NCI-H187 (cell line): ENCODE measurements at regions not wholly inside any gene's neighbourhood (a gene's known extent, or its start where the extent isn't known, plus 50 kb on each side); places are given as distances from the start of the nearest gene placed in this dataset.

Experiments used
- DNase-seq, 2 experiments: peaks; one replicate each; lab custom pipeline; 2025; lab: John Stamatoyannopoulos, UW

GRCh38 chr9:116084497-116084896 is 69.1 kb upstream of the PAPPA start:
- DNase-seq: no peak

DNA sequence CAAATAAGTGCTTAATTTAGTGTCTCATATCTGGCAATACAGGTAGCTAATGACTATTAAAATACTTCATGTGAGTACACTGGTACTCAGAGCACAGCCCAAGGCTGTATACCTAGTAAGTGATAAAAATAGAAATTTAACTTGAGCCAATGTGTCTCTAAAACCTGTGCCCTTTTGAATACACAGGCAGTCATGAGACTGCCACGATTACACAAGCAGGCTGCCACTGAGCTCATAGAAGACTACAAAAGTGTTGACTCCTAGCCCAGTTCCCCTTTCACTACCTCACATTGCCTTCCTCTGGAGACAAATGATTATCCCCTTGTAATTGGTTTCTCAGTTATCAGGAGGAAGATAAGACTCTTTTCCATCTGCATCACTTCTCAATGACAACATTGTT is 66.3 kb upstream of the PAPPA start:
- DNase-seq: no peak

GRCh38 chr9:116087751-116088194 is 65.8 kb upstream of the PAPPA start:
- DNase-seq: no peak

DNA sequence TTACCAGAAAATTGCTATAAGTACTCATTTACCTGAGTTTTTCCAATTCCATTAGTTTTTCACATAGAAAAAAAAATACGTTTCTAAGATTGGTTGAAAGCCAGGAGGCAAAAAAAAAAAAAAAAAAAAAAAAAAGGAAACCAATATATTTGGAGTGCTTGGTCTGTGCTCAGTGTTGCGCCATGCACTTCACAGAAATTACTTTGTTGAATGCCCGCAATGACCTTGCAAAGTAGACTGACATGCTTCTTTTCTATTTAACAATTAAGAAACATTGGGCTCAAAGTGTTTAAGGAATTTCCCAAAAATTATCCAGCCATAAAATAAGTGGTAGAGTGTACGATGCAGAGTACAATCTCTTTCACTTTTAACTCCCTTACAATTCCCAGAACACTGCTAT is 65.2 kb upstream of the PAPPA start:
- no peak for DNase-seq

DNA sequence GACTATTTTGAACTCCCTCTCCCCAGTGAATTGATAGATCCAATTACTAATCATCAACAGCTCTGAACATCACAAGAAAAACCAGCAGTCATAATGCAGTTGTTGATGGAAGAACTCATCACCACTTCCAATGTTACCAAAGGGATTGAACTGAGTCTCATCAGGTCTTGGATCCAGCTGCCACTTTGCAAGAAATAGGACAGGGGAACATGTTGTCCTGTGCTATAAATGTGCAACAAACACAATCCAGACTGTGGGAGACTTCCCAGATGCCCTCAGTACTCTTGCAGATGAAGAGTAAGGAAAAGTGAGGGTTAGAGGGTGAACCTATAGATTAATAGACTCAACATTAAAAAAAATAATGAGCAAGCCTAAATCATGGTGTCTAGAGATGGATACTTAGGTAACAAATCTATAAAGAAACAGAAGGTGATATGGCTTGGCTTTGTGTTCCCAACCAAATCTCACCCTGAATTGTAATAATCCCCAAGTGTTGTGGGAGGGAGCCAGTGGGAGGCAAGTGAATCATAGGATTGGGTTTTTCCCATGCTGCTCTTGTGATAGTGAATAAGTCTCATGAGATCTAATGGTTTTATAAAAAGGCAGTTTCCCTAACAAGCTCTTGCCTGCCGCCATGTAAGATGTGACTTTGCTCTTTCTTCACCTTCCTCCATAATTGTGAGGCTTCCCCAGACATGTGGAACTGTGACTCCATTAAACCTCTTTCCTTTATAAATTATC is 63.4 kb upstream of the PAPPA start:
- DNase-seq: no peak

DNA sequence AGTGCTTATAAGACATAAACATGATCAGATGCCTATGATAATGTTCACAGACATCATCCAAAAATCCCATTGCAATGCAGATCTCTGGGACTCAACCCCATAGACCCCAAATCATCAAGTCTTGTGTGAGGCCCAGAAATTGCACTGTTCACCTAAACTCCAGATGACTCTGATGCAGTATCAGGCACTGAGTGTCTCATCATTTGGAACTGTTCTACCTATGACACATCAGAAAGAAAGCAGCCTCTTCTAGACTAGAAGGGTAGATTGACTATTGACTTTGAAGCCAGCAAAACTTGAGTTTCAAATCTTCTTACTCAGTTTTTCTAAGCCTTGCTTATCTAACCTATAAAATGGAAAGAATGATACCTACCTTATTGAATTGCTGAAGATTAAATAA is 58.7 kb upstream of the PAPPA start:
- DNase-seq: no peak

- DNase-seq: no peak
Observed at GRCh38 chr9:116095403-116095802, 58.2 kb upstream of the PAPPA start.

DNA sequence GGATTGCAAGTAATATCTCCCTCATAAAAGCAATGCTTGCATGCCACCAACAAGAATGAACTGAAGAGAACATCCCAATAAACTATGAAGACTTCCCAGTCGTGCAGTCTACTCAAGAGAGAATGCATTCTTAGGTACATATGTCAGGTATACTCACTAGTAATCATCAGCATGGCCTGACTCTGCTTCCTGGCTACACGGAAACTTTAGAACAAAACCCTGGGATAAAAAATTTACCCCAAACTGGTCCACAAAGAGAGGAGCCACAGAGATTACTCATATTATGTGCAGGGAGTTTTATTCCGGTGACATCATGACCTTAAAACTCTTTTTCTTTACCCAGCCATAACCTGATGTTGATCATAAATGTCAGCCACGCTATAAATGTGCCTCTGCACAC is 57.5 kb upstream of the PAPPA start:
- DNase-seq: no peak

DNA sequence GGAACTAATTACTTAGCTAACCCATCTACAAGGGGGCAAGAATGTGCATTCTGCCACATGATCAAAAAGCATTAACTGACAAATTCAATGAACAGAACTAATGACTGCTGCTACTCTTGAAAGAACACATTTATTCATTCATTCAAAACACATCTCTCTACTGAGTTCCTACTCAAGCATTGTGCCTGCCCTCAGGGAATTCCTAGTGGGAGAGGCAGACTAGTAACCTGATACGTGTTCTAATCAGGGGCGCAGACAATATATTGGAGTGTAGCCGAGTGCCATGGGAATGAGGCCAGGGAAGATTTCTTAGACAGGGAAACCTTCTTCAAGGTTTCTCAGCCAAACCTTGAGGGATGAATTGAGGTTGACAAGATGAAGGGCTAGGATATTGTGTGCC is 56.7 kb upstream of the PAPPA start:
- DNase-seq: no peak

DNA sequence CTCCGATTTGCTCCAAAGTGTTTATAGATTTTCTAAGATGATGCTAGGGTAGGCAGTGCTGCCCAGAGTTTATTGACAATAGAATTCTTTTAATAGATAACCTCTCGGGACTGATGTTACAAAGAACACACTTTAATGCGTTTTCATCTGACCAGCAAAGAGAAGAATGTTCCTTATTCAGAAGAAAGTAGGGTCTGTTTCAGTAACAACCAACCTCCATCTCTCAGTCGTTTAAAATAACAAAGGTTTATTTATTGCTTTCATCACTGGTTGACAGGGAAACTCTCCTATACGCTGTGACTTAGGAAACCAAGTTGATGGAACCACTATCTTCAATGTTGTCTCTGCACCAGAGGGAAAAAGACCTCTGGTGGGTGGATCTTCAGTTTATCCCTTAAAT is 55.1 kb upstream of the PAPPA start:
- no peak for DNase-seq

DNA sequence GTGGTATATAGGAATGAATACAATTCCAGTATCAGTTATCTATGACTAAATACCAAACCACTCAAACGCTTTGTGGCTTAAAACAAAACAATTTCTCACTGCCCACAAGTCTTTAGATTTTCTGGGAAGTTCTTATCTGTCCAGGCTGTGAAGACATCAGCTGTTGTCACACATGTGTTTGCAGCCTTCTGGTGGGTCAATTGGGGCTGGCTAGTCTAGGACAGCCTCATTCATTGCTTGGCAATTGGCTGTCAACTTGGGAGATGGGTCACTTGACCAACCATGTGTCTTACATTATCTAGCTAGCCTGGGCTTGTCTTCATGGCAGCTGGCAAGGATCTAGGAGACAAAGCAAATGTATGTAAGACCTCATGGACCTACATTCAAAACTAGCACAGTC is 53.8 kb upstream of the PAPPA start:
- no peak for DNase-seq

GRCh38 chr9:116100711-116101121 is 52.9 kb upstream of the PAPPA start:
- DNase-seq: no peak

DNA sequence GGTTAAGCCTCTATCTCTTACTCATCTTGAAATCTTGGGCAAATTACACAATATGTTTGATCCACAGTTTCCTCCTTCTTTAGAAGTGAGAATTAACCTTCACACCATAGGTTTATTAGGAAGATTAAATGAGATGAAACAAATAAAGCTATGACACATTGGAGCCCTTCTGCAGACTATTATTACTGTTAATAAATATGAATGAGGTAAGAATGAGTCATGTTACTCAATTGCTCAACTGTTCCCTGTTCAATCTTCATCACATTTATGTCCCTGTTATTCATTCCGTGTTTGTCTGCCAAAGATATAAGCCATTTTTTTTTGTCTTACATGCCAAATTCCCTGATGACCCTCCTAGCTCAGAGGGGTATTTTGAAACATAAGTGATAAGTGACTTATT is 52.1 kb upstream of the PAPPA start:
- DNase-seq: no peak

- no peak for DNase-seq
Observed at GRCh38 chr9:116102596-116102995, 51.0 kb upstream of the PAPPA start.
